Esophagus squamous epithelium (tissue), 5 donors: ENCODE measurements at regions not wholly inside any gene's neighbourhood (a gene's known extent, or its start where the extent isn't known, plus 50 kb on each side); places are given as distances from the start of the nearest gene placed in this dataset.
"Not testable (repeated sequence)": the region's sequence is repeated elsewhere in the genome, so short reads cannot be mapped to it uniquely, and the experiment has no call there.

Source experiments
- DNase-seq: peaks from one replicate; lab custom pipeline; 2025; lab: John Stamatoyannopoulos, UW
- H3K27ac ChIP-seq, 4 donors: fragments of 200-600 bp; sonication (generic); one replicate each; pipeline ENCODE4 v1.5.1; 2016 to 2019; ENCODE audit warnings: mild to moderate bottlenecking in 1 of 4
- H3K27me3 ChIP-seq, 4 donors: fragments of 200-600 bp; sonication (generic); 1 replicate in 3 of 4; 2 replicates in 1 of 4; pipeline versions ENCODE4 v1.5.1 to v1.6.0; 2017 to 2021; ENCODE audit warnings: antibody characterized with exemption in 1 of 4
- H3K36me3 ChIP-seq, 3 donors: fragments of 200-600 bp; sonication (generic); one replicate each; pipeline ENCODE4 v1.5.1; 2016 to 2019
- H3K4me1 ChIP-seq, 3 donors: fragments of 200-600 bp; sonication (generic); one replicate each; pipeline ENCODE4 v1.5.1; 2017 to 2019
- H3K4me3 ChIP-seq, 4 donors: fragments of 200-600 bp; sonication (generic); 1 replicate in 3 of 4; 2 replicates in 1 of 4; pipeline ENCODE4 v1.5.1; 2016 to 2019; ENCODE audit warnings: mild to moderate bottlenecking in 2 of 4, moderate library complexity in 1 of 4
- H3K9me3 ChIP-seq, 3 donors: fragments of 200-600 bp; sonication (generic); one replicate each; pipeline ENCODE4 v1.5.1; 2016 to 2019
- POLR2A ChIP-seq, 4 donors: fragments of 450-650 bp; IDR thresholded peaks; one replicate each; pipeline ENCODE4 v1.6.1; 2017; ENCODE audit warnings: antibody characterized with exemption in 4 of 4, mild to moderate bottlenecking in 4 of 4, moderate library complexity in 3 of 4
- WGBS, 2 donors: methylation state at CpG; one replicate each; pipeline ENCODE4 v1.1.5; 2018; 5-methylcytosine and 5-hydroxymethylcytosine counted together
- intact Hi-C: fragments of 100-400 bp; cut with DNase I; formaldehyde crosslinking; loops from one replicate; pipeline ENCODE4 v1.15.0; 2022
- TF ChIP-seq, protein P1 (sequence below), 6 experiments: fragments of 450-650 bp in 4 of 6; fragments of 200-600 bp in 2 of 6; sonication (generic) in 2 of 6; IDR thresholded peaks; one replicate each; pipeline ENCODE4 v1.5.1; 2016 to 2019; ENCODE audit warnings: antibody characterized with exemption in 6 of 6, mild to moderate bottlenecking in 4 of 6, moderate library complexity in 4 of 6
- donor health status: DM: yes; HTN: yes; CAD: no.

DNA sequence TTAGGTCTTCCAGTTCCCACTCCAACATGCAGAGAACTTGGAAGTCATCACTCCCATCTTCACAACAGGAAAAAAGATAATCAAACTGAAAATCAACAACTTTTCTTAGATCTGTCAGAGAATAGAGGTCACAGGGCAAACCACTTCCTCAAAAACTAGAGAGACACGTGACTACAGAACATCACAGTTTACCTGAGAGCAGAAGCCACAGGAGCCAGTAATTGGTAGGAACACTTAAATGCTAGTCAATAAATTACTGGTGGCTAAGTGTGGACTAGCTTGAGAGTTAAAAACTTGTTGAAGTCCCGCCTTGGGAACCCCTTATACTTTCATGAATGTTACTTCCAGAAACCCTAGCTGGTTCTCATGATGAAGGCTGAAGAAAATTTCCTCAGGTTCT is 81.1 kb downstream of the THSD1 start:
- intact Hi-C loops, DNase-seq, H3K27ac ChIP-seq, H3K9me3 ChIP-seq, H3K4me1 ChIP-seq, H3K36me3 ChIP-seq, H3K27me3 ChIP-seq, H3K4me3 ChIP-seq: not testable (repeated sequence)
- WGBS, 2 donors: no CpG with 5 or more reads among the region's 2 CpGs

DNA sequence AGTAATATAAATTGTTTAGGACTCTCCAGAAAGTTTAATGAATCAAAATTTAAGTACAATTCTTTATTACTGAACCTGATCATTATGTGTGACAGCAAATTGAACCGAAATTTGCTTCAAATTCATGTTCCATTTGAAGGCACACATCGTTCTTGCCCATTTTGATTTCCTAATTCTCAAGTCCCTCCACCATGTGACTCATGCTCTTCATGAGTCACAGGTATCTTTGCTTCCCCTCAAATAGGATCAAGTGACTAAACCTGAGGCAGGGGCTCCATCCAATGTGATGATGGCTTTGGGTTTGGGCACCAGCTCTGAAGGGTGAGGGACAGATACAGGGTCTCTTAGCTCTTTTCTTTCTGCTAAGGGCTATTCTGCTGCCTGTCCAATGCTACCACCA is 86.1 kb downstream of the THSD1 start:
- H3K27me3 ChIP-seq: no peaks in the 10 kb centered on the region
- H3K27ac ChIP-seq: no peak overlapping the region
- H3K9me3 ChIP-seq: no peaks in the 10 kb centered on the region
- no peaks in the 10 kb centered on the region for H3K36me3 ChIP-seq
- intact Hi-C loops: no loop called here
- no peaks in the 10 kb centered on the region for H3K4me1 ChIP-seq
- DNase-seq: no peak
- 32 to 64% methylated on average over 2 of the region's 2 CpGs for WGBS, 2 donors
- no peak overlapping the region for H3K4me3 ChIP-seq
- TF ChIP-seq, protein P1, sequence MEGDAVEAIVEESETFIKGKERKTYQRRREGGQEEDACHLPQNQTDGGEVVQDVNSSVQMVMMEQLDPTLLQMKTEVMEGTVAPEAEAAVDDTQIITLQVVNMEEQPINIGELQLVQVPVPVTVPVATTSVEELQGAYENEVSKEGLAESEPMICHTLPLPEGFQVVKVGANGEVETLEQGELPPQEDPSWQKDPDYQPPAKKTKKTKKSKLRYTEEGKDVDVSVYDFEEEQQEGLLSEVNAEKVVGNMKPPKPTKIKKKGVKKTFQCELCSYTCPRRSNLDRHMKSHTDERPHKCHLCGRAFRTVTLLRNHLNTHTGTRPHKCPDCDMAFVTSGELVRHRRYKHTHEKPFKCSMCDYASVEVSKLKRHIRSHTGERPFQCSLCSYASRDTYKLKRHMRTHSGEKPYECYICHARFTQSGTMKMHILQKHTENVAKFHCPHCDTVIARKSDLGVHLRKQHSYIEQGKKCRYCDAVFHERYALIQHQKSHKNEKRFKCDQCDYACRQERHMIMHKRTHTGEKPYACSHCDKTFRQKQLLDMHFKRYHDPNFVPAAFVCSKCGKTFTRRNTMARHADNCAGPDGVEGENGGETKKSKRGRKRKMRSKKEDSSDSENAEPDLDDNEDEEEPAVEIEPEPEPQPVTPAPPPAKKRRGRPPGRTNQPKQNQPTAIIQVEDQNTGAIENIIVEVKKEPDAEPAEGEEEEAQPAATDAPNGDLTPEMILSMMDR (IDR thresholded peaks at IDR 0.05): no peak
- TF ChIP-seq POLR2A (IDR thresholded peaks at IDR 0.05): no peak

DNA sequence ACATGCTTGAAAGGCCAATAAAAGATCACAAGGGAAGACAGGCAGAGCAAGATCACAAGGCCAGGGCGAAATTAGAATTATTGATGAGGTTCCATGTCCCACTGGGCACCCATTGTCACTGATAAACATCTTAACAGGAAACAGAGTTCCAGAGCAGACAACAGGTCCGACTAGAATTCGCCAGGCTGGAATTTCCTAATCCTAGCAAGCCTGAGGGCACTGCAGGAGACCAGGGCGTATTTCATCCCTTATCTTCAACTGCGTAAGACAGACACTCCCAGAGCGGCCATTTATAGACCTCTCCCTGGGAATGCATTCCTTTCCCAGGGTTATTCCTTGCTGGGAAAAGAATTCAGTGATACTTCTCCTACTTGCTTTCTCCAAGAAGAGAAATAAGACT is 96.1 kb downstream of the THSD1 start:
- H3K9me3 ChIP-seq: peaks cover 0 to 14% (median 0%) of the 10 kb centered on the region in 3 donors
- DNase-seq, H3K4me1 ChIP-seq, H3K36me3 ChIP-seq, intact Hi-C loops, H3K27me3 ChIP-seq, H3K27ac ChIP-seq, H3K4me3 ChIP-seq: not testable (repeated sequence)
- 70 to 80% methylated on average over 6 of the region's 6 CpGs for WGBS, 2 donors

DNA sequence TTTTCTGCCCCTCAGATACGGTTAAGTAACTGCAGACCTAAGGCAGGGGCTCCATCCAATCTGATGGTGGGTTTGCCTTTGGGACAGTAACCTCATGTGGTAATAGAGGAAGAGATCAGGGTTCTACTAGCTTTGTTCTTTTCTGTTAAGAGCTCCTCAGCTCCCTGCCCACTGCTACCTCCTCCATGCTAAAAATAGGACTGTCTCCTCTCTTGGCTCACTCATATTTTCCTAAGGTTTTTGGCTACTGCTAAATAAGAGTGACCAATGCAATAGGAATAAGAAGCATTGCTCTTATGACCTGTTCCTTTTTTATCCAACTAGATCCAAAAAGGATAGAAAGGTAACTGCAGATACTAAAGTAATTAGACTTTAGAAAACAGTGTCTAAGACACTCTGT is 99.6 kb downstream of the THSD1 start:
- H3K36me3 ChIP-seq, H3K4me3 ChIP-seq, H3K27me3 ChIP-seq, H3K4me1 ChIP-seq, H3K27ac ChIP-seq, DNase-seq, intact Hi-C loops: not testable (repeated sequence)
- no CpG with 5 or more reads among the region's 1 CpG for WGBS, 2 donors
- peaks cover 0 to 14% (median 0%) of the 10 kb centered on the region in 3 donors for H3K9me3 ChIP-seq

DNA sequence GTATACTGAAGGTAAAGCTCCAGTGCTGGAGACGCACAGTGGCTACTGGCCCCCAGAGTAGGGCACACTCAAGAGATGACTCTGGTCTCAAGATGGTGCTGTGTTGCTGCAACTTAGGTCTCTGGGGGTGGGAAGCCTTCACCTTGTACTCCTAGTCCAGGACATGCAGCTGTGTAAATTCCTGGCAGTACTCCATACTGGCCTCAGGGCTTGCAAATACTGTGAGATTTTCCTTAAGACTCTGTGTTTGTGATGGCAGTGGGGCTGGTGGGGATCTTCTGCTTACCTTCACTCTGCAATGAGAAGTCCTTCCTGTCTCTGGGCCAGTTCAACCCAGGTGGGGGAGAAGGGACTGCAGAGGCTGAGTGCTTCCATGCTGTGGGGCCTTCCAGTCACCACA is 102.9 kb downstream of the THSD1 start:
- intact Hi-C loops, H3K9me3 ChIP-seq, DNase-seq, H3K27me3 ChIP-seq, H3K4me3 ChIP-seq, H3K36me3 ChIP-seq, H3K4me1 ChIP-seq, H3K27ac ChIP-seq: not testable (repeated sequence)
- WGBS, 2 donors: no CpG with 5 or more reads among the region's 1 CpG

DNA sequence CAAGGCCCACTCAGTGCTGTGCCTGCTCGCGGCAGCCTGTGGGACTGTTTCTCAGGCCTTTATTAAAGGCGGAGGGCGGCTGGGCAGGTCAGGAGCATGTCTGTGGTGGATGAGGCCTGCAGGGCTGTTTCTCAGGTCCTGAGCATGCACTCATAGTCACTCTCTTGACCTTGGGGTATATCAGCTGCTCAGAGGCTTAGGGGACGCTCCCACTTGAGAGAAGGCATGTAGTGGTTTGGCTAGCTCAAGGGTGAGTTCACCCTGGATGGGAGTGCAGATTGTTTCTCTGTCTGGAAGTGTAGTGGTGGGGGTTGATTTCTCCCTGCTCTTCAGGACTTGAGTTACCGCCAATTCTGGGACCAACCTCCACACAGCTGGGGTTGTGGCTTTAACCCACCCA is 103.3 kb downstream of the THSD1 start:
- intact Hi-C loops, H3K27ac ChIP-seq, H3K4me1 ChIP-seq, H3K36me3 ChIP-seq, DNase-seq, H3K4me3 ChIP-seq, H3K9me3 ChIP-seq, H3K27me3 ChIP-seq: not testable (repeated sequence)
- no CpG with 5 or more reads among the region's 6 CpGs for WGBS, 2 donors

DNA sequence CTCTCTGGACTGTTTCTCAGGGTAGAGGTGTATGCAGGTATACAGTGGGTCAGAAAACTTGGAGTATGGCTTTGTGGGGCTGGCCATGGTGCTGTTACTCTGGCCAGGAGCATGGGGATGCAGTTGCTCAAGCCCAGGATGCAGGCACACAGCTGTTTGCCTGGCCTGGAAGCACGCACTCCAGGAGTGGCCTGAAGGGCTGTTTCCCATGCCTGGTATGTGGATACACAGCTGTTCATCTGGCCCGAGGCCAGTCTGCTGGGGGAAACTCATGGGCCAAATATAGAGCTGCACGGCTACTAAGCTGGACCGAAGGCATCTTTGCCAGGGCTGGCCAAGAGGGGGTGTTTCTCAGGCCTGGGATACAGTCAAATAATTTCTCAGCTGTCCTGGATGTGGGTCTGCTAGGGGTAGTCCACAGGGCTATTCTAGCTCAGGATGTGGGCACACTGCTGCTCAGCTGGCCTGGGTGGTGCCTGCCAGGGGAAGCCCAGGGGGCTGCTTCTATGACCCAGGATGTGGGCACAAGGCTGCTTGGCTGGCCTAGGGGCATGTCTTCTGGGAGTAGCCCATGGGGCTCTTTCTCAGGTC is 104.1 kb downstream of the THSD1 start:
- H3K4me3 ChIP-seq, H3K9me3 ChIP-seq, DNase-seq, H3K27me3 ChIP-seq, H3K36me3 ChIP-seq, intact Hi-C loops, H3K27ac ChIP-seq, H3K4me1 ChIP-seq: not testable (repeated sequence)
- no CpG with 5 or more reads among the region's 4 CpGs for WGBS, 2 donors

DNA sequence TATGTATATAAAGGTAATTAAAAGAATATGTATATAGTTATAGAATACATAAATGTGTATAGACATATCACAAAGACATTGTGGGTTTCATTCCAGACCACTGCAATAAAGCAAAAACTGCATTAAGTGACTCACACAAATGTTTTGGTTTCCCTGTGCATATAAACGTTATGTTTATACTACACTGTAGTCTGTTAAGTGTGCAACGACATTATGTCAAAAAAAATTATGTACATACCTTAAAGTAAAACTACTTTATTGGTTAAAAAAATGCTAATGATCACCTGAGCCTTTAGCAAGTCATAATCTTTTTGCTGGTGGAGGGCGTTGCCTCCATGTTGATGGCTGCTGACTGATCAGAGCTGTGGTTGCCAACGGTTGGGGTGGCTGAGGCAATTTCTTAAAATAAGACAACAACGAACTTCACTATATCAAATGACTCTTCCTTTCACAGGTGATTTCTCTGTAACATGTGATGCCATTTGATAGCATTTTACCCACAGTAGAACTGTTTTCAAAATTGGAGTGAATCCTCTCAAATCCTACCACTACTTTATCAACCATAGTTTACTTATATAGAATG is 107.8 kb downstream of the THSD1 start:
- intact Hi-C loops, DNase-seq, H3K4me1 ChIP-seq, H3K9me3 ChIP-seq, H3K27ac ChIP-seq, H3K4me3 ChIP-seq, H3K36me3 ChIP-seq, H3K27me3 ChIP-seq: not testable (repeated sequence)
- 35 to 42% methylated on average over 5 of the region's 5 CpGs for WGBS, 2 donors

DNA sequence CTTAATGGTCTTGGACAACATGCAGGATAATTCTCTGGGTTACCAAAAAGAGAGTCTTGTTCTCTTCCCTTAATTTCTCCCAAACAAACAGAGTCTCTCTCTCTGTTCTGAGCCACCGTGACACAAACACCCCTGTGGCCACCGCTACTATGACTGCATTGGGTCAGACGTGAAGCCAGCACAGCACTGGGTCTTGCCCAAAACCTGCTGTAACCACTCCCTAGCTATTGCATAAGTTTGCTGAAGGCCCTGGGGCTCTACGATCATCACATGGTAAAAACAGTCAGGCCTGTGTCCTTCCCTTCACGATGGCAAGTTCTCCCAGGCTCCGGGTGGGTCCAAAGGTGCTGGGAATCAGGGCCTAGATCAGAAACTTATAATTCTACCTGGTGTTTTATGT is 117.1 kb downstream of the THSD1 start:
- intact Hi-C loops, H3K27ac ChIP-seq, DNase-seq, H3K27me3 ChIP-seq, H3K4me3 ChIP-seq, H3K36me3 ChIP-seq, H3K9me3 ChIP-seq, H3K4me1 ChIP-seq: not testable (repeated sequence)
- WGBS, 2 donors: no CpG with 5 or more reads among the region's 6 CpGs

DNA sequence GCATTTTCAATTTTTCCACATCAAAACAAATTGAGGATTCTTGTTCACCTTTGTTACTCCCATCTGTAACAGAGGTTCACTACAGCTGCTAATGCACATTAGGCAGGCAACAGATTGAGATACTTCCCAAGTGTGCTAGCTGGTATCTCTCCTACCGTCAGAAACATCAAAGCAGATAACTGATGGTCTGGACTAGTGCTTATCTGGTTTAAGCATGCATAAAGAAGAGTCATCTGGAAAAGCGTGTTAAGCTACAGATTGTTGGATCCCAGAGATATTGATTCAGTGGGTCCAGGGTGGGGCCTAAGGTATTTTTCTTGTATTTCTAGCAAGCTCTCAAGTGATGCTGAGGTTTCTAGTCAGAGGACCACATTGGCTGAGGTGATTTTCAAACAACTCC is 122.0 kb upstream of the NEK3 start:
- H3K4me3 ChIP-seq, H3K36me3 ChIP-seq, H3K27ac ChIP-seq, intact Hi-C loops, H3K9me3 ChIP-seq, H3K27me3 ChIP-seq, H3K4me1 ChIP-seq, DNase-seq: not testable (repeated sequence)
- WGBS, 2 donors: 57 to 67% methylated on average over 1 to 2 of the region's 2 CpGs

DNA sequence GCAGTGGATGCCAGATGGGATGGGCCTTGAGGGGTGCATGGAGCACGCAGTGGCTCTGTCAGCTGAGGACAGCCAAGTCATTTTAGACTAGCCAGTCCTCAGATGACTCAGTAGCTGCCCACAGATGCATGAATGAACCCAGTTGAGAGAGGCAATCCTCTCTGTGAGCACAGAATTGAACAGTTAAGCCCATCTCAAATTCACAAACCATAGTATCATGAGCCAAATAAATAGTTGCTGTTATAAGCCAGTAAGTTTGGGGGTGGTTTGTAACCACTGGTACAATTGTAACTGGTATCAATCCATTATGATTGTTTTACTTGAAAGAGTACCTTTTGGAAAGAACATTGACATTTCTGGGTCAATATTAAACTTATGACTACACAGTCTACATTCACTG is 120.0 kb upstream of the NEK3 start:
- H3K4me3 ChIP-seq, H3K4me1 ChIP-seq, H3K27ac ChIP-seq, DNase-seq, H3K36me3 ChIP-seq, H3K9me3 ChIP-seq, H3K27me3 ChIP-seq, intact Hi-C loops: not testable (repeated sequence)
- WGBS, 2 donors: no CpG with 5 or more reads among the region's 1 CpG

DNA sequence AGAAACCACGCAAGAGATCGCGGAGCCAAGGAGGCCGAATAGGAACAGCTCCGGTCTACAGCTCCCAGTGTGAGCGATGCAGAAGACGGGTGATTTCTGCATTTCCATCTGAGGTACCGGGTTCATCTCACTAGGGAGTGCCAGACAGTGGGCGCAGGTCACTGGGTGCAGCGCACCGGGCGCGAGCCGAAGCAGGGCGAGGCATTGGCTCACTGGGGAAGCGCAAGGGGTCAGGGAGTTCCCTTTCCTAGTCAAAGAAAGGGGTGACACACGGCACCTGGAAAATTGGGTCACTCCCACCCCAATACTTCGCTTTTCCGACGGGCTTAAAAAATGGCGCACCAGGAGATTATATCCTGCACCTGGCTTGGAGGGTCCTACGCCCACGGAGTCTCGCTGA is 94.9 kb upstream of the NEK3 start:
- H3K4me3 ChIP-seq, H3K27me3 ChIP-seq, H3K9me3 ChIP-seq, intact Hi-C loops, H3K4me1 ChIP-seq, H3K36me3 ChIP-seq, DNase-seq, H3K27ac ChIP-seq: not testable (repeated sequence)
- WGBS, 2 donors: 90 to 92% methylated on average over 4 to 16 of the region's 24 CpGs
